Activated naive CD8-positive, alpha-beta T cell treated with anti-CD3 and anti-CD28 coated beads, Interleukin-2, amount 50 U/mL, for 24 hours (primary cell): ENCODE measurements at regions not wholly inside any gene's neighbourhood (a gene's known extent, or its start where the extent isn't known, plus 50 kb on each side); places are given as distances from the start of the nearest gene placed in this dataset.

ENCODE experiments used
- ATAC-seq: fragments of 150-1000 bp; cut with Tn5 transposase; one replicate; pipeline ENCODE4 v1.10.0; 2021
- DNase-seq: peaks from one replicate; pipeline ENCODE4 v3.0.0; 2021
- H3K27ac Mint-ChIP-seq: one replicate; pipeline ENCODE4 v1.8.0; 2021; ENCODE audit warnings: mild to moderate bottlenecking, mixed read lengths
- H3K27me3 Mint-ChIP-seq: one replicate; pipeline ENCODE4 v1.8.0; 2021; ENCODE audit warnings: mixed read lengths
- H3K36me3 Mint-ChIP-seq: one replicate; pipeline ENCODE4 v1.8.0; 2021; ENCODE audit warnings: low read depth, mixed read lengths
- H3K4me1 Mint-ChIP-seq: one replicate; pipeline ENCODE4 v1.8.0; 2021; ENCODE audit warnings: mixed read lengths
- H3K4me3 Mint-ChIP-seq: one replicate; pipeline ENCODE4 v1.8.0; 2021; ENCODE audit warnings: mild to moderate bottlenecking, moderate library complexity, mixed read lengths
- H3K9me3 Mint-ChIP-seq: one replicate; pipeline ENCODE4 v1.8.0; 2021; ENCODE audit warnings: mixed read lengths

DNA sequence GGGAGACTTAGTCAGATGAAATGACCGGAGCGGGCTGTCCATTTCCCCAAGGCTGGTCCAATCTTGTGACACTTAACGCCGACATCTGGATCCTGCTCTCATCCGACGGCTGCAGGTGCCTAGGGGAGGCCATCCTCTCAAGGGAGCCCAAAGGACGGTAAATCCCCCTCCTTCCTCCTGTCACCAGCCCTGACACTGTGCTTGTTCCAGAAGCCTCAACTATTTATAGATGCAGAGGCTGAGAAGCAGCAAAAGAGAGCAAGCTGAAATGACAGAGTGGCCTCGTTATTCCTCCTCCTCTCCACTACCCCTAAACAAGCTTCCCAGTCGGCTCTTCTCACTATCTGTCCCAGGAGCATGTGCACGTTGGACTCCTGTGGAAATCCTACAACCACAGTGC, 533.7 kb downstream of the LIG4 start:
- H3K4me3 Mint-ChIP-seq: no peak overlapping the region
- DNase-seq: no peak
- no peak overlapping the region for H3K27ac Mint-ChIP-seq
- no peaks in the 10 kb centered on the region for H3K27me3 Mint-ChIP-seq
- no peak for ATAC-seq
- H3K9me3 Mint-ChIP-seq: peaks cover 4% of the 10 kb centered on the region
- H3K36me3 Mint-ChIP-seq: no peaks in the 10 kb centered on the region
- no peaks in the 10 kb centered on the region for H3K4me1 Mint-ChIP-seq

DNA sequence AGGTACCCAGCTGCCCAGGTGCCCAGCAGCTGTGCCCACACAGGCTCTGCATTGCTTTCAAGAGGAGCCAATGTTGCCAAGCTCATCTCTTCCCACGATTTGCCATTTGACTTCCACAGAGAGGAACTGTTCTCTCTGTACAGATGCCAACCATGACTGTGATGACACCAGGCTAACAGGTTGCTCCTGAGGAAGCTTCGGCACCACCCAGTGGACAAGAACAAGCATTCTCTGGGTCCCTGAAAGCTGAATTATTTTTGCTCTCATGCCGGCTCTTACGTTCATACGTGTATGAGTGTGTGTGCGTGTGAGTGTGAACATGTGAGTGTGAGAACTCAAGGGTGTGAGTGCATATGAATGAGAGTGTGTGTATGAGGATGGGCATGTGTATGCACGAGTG, 535.2 kb downstream of the LIG4 start:
- no peaks in the 10 kb centered on the region for H3K27me3 Mint-ChIP-seq
- DNase-seq (no peak), ATAC-seq (no peak)
- H3K36me3 Mint-ChIP-seq: no peaks in the 10 kb centered on the region
- no peak overlapping the region for H3K27ac Mint-ChIP-seq
- no peaks in the 10 kb centered on the region for H3K9me3 Mint-ChIP-seq
- no peaks in the 10 kb centered on the region for H3K4me1 Mint-ChIP-seq
- H3K4me3 Mint-ChIP-seq: no peak overlapping the region

DNA sequence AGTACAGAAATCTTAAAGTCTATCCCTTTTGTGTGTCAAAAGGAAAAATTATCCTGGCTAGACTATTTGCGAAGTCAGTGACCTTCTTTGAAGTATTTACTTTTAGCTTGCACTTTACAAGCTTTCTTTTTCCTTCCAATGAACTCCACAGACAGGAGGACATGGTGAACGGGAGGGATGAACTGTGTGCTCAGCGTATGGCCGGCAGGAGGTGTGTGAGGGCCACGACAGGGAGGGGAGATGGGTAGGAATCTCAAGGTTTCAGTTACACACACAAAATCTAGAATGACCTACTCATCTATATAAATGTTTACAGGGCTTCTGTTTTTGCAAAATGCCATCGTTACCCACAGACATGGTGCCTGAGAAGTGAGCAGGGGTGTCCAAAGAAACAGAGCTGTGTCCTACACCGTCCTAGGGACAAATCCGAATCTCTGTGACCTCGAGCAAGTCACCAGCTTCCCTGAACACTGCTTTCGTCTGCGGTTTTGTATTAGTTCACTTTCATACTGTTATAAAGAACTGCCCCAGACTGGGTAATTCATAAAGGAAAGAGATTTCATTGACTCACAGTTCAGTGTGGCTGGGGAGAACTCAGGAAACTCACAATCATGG, 537.2 kb downstream of the LIG4 start:
- Mint-ChIP-seq H3K36me3 (no peaks in the 10 kb centered on the region), H3K27me3 (no peaks in the 10 kb centered on the region), H3K4me1 (no peaks in the 10 kb centered on the region), H3K27ac (no peak overlapping the region), H3K9me3 (no peaks in the 10 kb centered on the region), H3K4me3 (no peak overlapping the region)
- DNase-seq (no peak), ATAC-seq (no peak)

DNA sequence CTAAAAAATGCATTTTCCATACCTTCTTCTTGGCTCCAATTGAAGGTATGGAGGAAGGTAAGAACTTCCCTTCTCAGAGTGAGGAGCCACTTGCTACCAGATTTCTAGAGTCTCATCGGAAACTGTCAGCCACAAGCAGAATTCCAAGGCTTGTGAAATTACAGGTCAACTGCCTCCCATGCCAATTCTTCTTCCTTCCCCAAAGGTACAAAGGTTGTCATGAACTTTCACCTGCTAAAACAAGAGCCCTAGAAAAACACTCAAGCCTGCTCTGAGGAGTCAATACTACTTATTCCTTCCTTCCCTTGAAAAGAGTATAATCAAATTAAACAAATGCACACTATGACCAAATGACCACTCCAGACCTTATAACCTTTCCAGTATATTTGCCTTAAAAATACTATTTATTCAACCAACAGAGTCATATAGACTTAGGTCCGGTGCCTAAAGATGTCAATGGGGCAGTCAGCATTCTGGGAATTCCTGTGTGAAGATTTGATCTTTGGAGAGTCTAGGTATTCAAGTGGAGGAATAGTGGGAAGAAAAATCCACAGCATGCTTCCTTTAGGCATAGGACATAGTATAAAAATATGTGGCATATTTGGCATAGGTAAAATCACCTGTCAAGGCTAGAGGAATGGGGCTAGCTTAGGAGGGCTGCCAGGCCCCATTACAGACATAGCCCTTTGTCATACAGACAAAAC, 539.3 kb downstream of the LIG4 start:
- Mint-ChIP-seq H3K27ac (no peak overlapping the region), H3K9me3 (no peaks in the 10 kb centered on the region), H3K4me3 (no peak overlapping the region), H3K4me1 (no peaks in the 10 kb centered on the region), H3K36me3 (no peaks in the 10 kb centered on the region), H3K27me3 (no peaks in the 10 kb centered on the region)
- ATAC-seq: no peak
- no peak for DNase-seq

DNA sequence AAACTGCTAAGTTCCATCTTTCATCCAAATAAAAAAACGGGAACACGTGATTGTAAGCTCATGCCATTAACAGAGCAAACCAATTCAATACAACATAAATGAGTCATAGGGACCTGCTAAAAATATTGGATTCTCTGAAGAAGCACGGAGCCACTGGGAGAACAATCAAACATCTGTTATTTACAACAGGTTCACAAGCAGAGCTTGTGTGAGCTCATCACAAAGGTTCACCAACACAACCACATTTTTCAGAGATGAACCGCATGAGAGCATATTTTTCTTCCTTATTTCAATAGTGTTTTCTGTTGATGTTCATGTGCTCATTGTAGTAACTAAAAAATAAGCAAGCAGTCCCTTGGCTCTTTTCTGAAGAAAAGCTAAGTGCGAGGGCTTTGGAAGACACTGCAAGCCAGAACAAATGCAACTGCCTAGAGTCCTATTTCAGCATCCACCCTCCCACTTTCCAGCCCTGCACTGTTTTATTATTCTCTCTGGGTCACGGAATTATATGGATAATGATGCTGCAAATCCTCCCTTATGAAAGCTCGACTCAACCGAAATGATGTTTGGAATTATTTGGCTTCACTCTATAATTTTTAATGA, 545.8 kb downstream of the LIG4 start:
- Mint-ChIP-seq H3K9me3 (no peaks in the 10 kb centered on the region), H3K27ac (no peak overlapping the region), H3K27me3 (no peaks in the 10 kb centered on the region), H3K4me3 (no peak overlapping the region), H3K4me1 (no peaks in the 10 kb centered on the region), H3K36me3 (no peaks in the 10 kb centered on the region)
- ATAC-seq (no peak), DNase-seq (no peak)

DNA sequence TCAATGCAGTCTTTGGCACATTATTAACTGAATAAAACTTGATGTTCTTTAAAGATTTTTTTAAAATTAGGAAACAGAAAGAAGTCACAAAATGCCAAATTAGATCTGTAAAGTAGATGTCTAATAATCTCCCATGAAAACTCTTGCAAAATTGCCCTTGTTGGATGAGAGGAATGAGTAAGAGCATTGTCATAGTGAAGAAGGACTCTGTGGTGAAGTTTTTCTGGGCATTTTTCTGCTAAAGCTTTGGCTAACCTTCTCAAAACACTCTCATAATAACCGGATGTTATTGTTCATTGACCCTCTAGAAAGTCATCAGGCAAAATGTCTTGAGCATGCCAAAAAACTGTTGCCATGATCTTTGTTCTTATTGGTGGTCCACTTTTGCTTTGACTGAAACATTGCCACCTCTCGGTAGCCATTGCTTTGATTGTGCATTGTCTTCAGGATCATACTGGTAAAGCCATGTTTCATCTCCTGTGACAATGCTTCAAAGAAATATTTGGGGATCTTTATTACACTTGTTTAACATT, 549.3 kb downstream of the LIG4 start:
- Mint-ChIP-seq H3K27ac (no peak overlapping the region), H3K9me3 (peaks cover 7% of the 10 kb centered on the region), H3K36me3 (no peaks in the 10 kb centered on the region), H3K27me3 (no peaks in the 10 kb centered on the region), H3K4me3 (no peak overlapping the region), H3K4me1 (no peaks in the 10 kb centered on the region)
- DNase-seq (no peak), ATAC-seq (no peak)

GRCh38 chr13:107650081-107650701, 565.1 kb downstream of the LIG4 start:
- ATAC-seq: no peak

GRCh38 chr13:107649079-107649478, 566.3 kb downstream of the LIG4 start:
- Mint-ChIP-seq H3K9me3 (peaks cover 4% of the 10 kb centered on the region), H3K4me1 (no peaks in the 10 kb centered on the region), H3K27ac (no peak overlapping the region), H3K36me3 (no peaks in the 10 kb centered on the region), H3K4me3 (no peak overlapping the region), H3K27me3 (no peaks in the 10 kb centered on the region)
- no peak for ATAC-seq
- no peak for DNase-seq

More at GRCh38 chr13:107650081-107650701, 565.1 kb downstream of the LIG4 start:
- Mint-ChIP-seq H3K4me1 (no peaks in the 10 kb centered on the region), H3K9me3 (peaks cover 6% of the 10 kb centered on the region), H3K36me3 (no peaks in the 10 kb centered on the region), H3K4me3 (no peak overlapping the region), H3K27ac (no peak overlapping the region), H3K27me3 (no peaks in the 10 kb centered on the region)
- DNase-seq: peak; percentile 38

GRCh38 chr13:107644136-107644535, 571.2 kb downstream of the LIG4 start:
- Mint-ChIP-seq H3K36me3 (no peaks in the 10 kb centered on the region), H3K4me3 (no peak overlapping the region), H3K9me3 (no peaks in the 10 kb centered on the region), H3K4me1 (no peaks in the 10 kb centered on the region), H3K27me3 (no peaks in the 10 kb centered on the region), H3K27ac (no peak overlapping the region)
- ATAC-seq (no peak), DNase-seq (no peak)

- no peaks in the 10 kb centered on the region for H3K27me3 Mint-ChIP-seq
- no peaks in the 10 kb centered on the region for H3K36me3 Mint-ChIP-seq
- no peak for ATAC-seq
- H3K9me3 Mint-ChIP-seq: no peaks in the 10 kb centered on the region
- no peak for DNase-seq
- no peak overlapping the region for H3K4me3 Mint-ChIP-seq
- H3K27ac Mint-ChIP-seq: no peak overlapping the region
- no peaks in the 10 kb centered on the region for H3K4me1 Mint-ChIP-seq
These were observed 571.7 kb downstream of the LIG4 start for GRCh38 chr13:107643615-107644014.

GRCh38 chr13:107642831-107643230, 572.5 kb downstream of the LIG4 start:
- no peak for ATAC-seq

DNA sequence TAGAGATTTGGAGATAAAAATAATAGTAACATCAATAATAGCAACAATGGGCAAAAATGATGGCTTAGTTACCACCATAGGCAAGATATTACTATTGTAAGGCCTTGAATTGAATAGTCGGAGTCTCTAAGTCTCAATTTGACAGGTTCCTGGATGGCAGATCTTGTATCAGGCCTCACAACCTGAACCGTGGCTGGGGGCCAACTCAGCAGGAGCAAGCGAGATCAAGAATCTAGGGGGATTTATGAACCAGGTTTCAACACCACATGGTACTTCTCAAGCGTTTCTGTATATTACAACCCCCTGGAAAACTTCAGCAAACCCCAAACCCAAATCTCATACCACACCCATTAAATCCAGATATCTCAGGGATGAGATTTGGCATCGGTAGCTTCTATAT, 573.8 kb downstream of the LIG4 start:
- DNase-seq (no peak), ATAC-seq (no peak)
- Mint-ChIP-seq H3K4me3 (no peak overlapping the region), H3K36me3 (no peaks in the 10 kb centered on the region), H3K27ac (no peak overlapping the region), H3K27me3 (no peaks in the 10 kb centered on the region), H3K4me1 (no peaks in the 10 kb centered on the region), H3K9me3 (no peaks in the 10 kb centered on the region)

More at GRCh38 chr13:107642831-107643230, 572.5 kb downstream of the LIG4 start:
- H3K4me3 Mint-ChIP-seq: no peak overlapping the region
- DNase-seq: no peak
- H3K36me3 Mint-ChIP-seq: no peaks in the 10 kb centered on the region
- no peak overlapping the region for H3K27ac Mint-ChIP-seq
- H3K4me1 Mint-ChIP-seq: no peaks in the 10 kb centered on the region
- H3K9me3 Mint-ChIP-seq: no peaks in the 10 kb centered on the region
- no peaks in the 10 kb centered on the region for H3K27me3 Mint-ChIP-seq

- H3K9me3 Mint-ChIP-seq: peaks cover 3% of the 10 kb centered on the region
- H3K27ac Mint-ChIP-seq: no peak overlapping the region
- ATAC-seq: no peak
- H3K4me3 Mint-ChIP-seq: no peak overlapping the region
- H3K36me3 Mint-ChIP-seq: no peaks in the 10 kb centered on the region
- no peak for DNase-seq
- no peaks in the 10 kb centered on the region for H3K4me1 Mint-ChIP-seq
- no peaks in the 10 kb centered on the region for H3K27me3 Mint-ChIP-seq
These were observed 589.7 kb downstream of the LIG4 start for GRCh38 chr13:107625648-107626047.

- ATAC-seq: no peak
- H3K4me3 Mint-ChIP-seq: no peak overlapping the region
- no peak overlapping the region for H3K27ac Mint-ChIP-seq
These were observed 597.8 kb downstream of the LIG4 start for GRCh38 chr13:107617527-107617926.

GRCh38 chr13:107612376-107612775, 603.0 kb downstream of the LIG4 start:
- Mint-ChIP-seq H3K4me1 (no peaks in the 10 kb centered on the region), H3K36me3 (no peaks in the 10 kb centered on the region), H3K27ac (no peak overlapping the region), H3K4me3 (no peak overlapping the region), H3K9me3 (peaks cover 10% of the 10 kb centered on the region), H3K27me3 (no peaks in the 10 kb centered on the region)
- ATAC-seq (no peak), DNase-seq (no peak)

More at GRCh38 chr13:107617527-107617926, 597.8 kb downstream of the LIG4 start:
- DNase-seq: no peak
- H3K27me3 Mint-ChIP-seq: no peaks in the 10 kb centered on the region
- no peaks in the 10 kb centered on the region for H3K4me1 Mint-ChIP-seq
- no peaks in the 10 kb centered on the region for H3K36me3 Mint-ChIP-seq
- peaks cover 6% of the 10 kb centered on the region for H3K9me3 Mint-ChIP-seq
